ENCODE measurements at regions not wholly inside any gene's neighbourhood (a gene's known extent, or its start where the extent isn't known, plus 50 kb on each side); places are given as distances from the start of the nearest gene placed in this dataset.

DNA sequence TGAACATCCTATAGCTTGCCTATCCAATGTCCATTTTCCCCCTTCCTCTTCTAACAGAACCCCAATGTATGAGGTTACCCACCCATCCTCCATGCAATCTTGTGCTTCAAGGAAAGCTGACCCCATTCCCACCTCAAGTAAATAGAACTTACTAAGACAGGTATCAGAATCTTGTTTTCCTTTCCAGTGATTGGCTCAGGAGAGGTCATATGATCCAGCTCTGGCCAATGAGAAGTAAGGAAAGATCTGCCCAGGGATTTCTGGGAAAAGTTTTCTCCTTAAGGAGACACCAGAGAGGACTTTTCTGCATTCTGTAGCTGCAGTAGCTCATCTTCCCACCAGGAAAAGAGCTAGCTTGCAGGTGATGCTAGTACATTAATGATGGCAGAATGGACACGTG lies 341.8 kb upstream of the ZFP64 start:
- H3K4me3 ChIP-seq = no peak overlapping the region
- H3K36me3 ChIP-seq = no peaks in the 10 kb centered on the region
- H3K27ac ChIP-seq = no peak overlapping the region
- no peaks in the 10 kb centered on the region for H3K4me1 ChIP-seq
- in situ Hi-C loops (cut with MboI; ENCODE audit: low pct_ligation_motif_present in 1 of 4, low pct_unique_long_range_greater_than_20kb in 1 of 4, low sequenced_read_pairs in 3 of 4) = no loop called here
- H3K27me3 ChIP-seq = peaks cover 25% of the 10 kb centered on the region
- WGBS, 2 donors (ENCODE audit: low coverage in 1 of 2) = 44 to 73% methylated on average over 1 of the region's 1 CpG
- DNase-seq = no peak
- TF ChIP-seq POLR2A (IDR thresholded peaks at IDR 0.05) = no peak
- TF ChIP-seq, protein P1, sequence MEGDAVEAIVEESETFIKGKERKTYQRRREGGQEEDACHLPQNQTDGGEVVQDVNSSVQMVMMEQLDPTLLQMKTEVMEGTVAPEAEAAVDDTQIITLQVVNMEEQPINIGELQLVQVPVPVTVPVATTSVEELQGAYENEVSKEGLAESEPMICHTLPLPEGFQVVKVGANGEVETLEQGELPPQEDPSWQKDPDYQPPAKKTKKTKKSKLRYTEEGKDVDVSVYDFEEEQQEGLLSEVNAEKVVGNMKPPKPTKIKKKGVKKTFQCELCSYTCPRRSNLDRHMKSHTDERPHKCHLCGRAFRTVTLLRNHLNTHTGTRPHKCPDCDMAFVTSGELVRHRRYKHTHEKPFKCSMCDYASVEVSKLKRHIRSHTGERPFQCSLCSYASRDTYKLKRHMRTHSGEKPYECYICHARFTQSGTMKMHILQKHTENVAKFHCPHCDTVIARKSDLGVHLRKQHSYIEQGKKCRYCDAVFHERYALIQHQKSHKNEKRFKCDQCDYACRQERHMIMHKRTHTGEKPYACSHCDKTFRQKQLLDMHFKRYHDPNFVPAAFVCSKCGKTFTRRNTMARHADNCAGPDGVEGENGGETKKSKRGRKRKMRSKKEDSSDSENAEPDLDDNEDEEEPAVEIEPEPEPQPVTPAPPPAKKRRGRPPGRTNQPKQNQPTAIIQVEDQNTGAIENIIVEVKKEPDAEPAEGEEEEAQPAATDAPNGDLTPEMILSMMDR (IDR thresholded peaks at IDR 0.05) = no peak
- TF ChIP-seq POLR2AphosphoS5 (IDR thresholded peaks at IDR 0.05) = no peak
- no peak for TF ChIP-seq EP300 (IDR thresholded peaks at IDR 0.05; ENCODE audit: low read depth)
- intact Hi-C loops (cut with DNase I; ENCODE audit: low total_unique reads) = no loop called here
- no peaks in the 10 kb centered on the region for H3K9me3 ChIP-seq

DNA sequence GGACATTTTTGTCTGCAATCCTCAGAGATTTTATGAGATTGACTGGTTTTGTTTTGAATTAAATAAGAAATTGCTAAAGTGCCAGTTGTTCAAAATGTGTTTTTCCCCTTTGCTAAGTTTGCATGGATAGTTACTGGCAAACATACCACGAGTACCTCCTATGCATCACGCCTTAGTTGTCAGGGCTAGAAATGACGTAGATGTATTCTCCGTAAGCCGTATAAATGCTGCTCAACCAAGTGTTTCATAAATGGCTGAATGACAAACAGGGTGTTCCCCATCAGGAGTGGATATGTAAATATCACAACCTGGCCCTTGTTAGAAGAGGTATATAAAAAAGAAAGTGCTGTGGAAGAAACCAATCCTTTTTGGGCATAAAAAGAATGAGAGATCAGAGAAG lies 341.1 kb upstream of the ZFP64 start:
- WGBS, 2 donors (ENCODE audit: low coverage in 1 of 2) = 79% methylated on average over 5 of the region's 5 CpGs; no CpG with 5 or more reads in 1 of the 2 donors
- H3K4me1 ChIP-seq = no peaks in the 10 kb centered on the region
- DNase-seq = no peak
- H3K4me3 ChIP-seq = no peak overlapping the region
- H3K27ac ChIP-seq = no peak overlapping the region
- TF ChIP-seq POLR2A (IDR thresholded peaks at IDR 0.05) = no peak
- in situ Hi-C loops (cut with MboI; ENCODE audit: low pct_ligation_motif_present in 1 of 4, low pct_unique_long_range_greater_than_20kb in 1 of 4, low sequenced_read_pairs in 3 of 4) = no loop called here
- H3K36me3 ChIP-seq = no peaks in the 10 kb centered on the region
- H3K27me3 ChIP-seq = peaks cover 25% of the 10 kb centered on the region
- intact Hi-C loops (cut with DNase I; ENCODE audit: low total_unique reads) = no loop called here
- H3K9me3 ChIP-seq = no peaks in the 10 kb centered on the region

DNA sequence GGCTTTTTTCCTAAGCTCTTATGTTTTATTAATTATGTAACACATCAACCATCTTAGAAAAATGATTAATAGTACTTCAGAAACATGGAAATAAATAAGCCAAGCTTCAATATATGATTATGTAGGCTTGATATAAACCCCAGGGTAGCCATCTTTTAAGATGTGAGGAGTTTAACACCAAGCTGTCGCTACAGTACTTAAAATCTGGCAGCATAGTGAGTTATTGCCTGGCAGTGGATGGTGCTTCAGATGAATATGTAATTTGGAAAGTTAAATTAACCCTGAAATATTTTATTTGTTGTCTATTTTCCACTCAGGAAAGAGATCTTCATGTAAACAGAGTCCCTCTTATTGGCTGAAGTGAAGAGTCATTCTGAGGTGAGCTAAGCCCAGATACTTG lies 339.0 kb upstream of the ZFP64 start:
- Histone ChIP-seq H3K4me3 (no peak overlapping the region), H3K9me3 (no peaks in the 10 kb centered on the region), H3K27me3 (peaks cover 20% of the 10 kb centered on the region), H3K36me3 (no peaks in the 10 kb centered on the region), H3K27ac (no peak overlapping the region), H3K4me1 (no peaks in the 10 kb centered on the region)
- DNase-seq = no peak
- in situ Hi-C loops (cut with MboI; ENCODE audit: low pct_ligation_motif_present in 1 of 4, low pct_unique_long_range_greater_than_20kb in 1 of 4, low sequenced_read_pairs in 3 of 4) (no loop called here), intact Hi-C loops (cut with DNase I; ENCODE audit: low total_unique reads) (no loop called here)
- 74 to 100% methylated on average over 1 of the region's 1 CpG for WGBS, 2 donors (ENCODE audit: low coverage in 1 of 2)
- TF ChIP-seq POLR2A (IDR thresholded peaks at IDR 0.05) (no peak), EP300 (IDR thresholded peaks at IDR 0.05; ENCODE audit: low read depth) (no peak), POLR2AphosphoS5 (IDR thresholded peaks at IDR 0.05) (no peak)
- TF ChIP-seq, protein P1 (IDR thresholded peaks at IDR 0.05) = no peak

DNA sequence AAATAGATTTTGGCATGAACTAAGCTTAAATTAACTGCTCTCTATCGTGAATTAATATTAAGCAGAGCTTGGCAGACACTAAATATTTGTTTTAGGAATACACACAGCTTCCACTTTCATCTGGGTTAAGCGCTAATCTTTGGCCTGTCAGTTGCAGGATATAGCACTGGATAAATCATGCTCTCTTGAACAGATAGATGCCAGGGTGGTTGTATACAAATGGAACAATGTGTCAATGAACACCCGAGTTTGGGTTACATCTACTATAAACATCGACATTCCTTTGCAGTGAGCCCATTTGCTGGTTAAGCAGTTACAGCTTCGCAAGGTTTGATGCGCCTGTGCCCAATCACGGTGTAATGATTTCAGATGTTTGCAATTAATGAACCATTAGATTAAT lies 338.2 kb upstream of the ZFP64 start:
- no peak overlapping the region for H3K27ac ChIP-seq
- H3K9me3 ChIP-seq = no peaks in the 10 kb centered on the region
- intact Hi-C loops (cut with DNase I; ENCODE audit: low total_unique reads) = no loop called here
- WGBS, 2 donors (ENCODE audit: low coverage in 1 of 2) = 43 to 54% methylated on average over 4 to 7 of the region's 7 CpGs
- H3K4me3 ChIP-seq = no peak overlapping the region
- H3K36me3 ChIP-seq = no peaks in the 10 kb centered on the region
- peaks cover 13% of the 10 kb centered on the region for H3K27me3 ChIP-seq
- H3K4me1 ChIP-seq = no peaks in the 10 kb centered on the region
- DNase-seq = no peak
- TF ChIP-seq, protein P1 (IDR thresholded peaks at IDR 0.05) = no peak
- TF ChIP-seq POLR2AphosphoS5 (IDR thresholded peaks at IDR 0.05) (no peak), EP300 (IDR thresholded peaks at IDR 0.05; ENCODE audit: low read depth) (no peak), POLR2A (IDR thresholded peaks at IDR 0.05) (no peak)
- in situ Hi-C loops (cut with MboI; ENCODE audit: low pct_ligation_motif_present in 1 of 4, low pct_unique_long_range_greater_than_20kb in 1 of 4, low sequenced_read_pairs in 3 of 4) = no loop called here

DNA sequence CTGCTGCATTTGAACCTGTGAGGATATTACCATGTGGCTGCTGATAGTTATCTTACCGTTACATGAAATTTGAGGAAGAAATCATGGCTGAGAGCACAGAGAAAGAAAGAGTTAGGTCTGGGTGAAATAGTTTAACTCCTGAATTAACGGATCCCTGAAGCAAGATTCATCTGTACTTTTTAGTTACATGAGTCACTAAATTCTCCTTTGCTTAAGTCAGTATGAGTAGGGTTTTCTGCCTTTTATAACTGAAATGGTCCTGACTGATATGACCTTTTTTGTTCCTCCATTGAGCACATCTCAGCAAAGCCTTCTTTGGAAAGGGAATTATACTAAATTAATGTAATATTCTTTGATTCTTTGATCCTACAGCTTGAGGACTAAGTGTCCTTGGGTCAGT lies 333.3 kb upstream of the ZFP64 start:
- Histone ChIP-seq H3K27me3 (no peaks in the 10 kb centered on the region), H3K27ac (no peak overlapping the region), H3K36me3 (no peaks in the 10 kb centered on the region), H3K4me3 (no peak overlapping the region), H3K9me3 (no peaks in the 10 kb centered on the region), H3K4me1 (no peaks in the 10 kb centered on the region)
- DNase-seq = no peak
- WGBS, 2 donors (ENCODE audit: low coverage in 1 of 2) = 72 to 88% methylated on average over 2 of the region's 2 CpGs
- TF ChIP-seq POLR2AphosphoS5 (IDR thresholded peaks at IDR 0.05) = no peak
- no peak for TF ChIP-seq POLR2A (IDR thresholded peaks at IDR 0.05)
- TF ChIP-seq, protein P1 (IDR thresholded peaks at IDR 0.05) = no peak
- no peak for TF ChIP-seq EP300 (IDR thresholded peaks at IDR 0.05; ENCODE audit: low read depth)
- in situ Hi-C loops (cut with MboI; ENCODE audit: low pct_ligation_motif_present in 1 of 4, low pct_unique_long_range_greater_than_20kb in 1 of 4, low sequenced_read_pairs in 3 of 4) = no loop called here
- intact Hi-C loops (cut with DNase I; ENCODE audit: low total_unique reads) = no loop called here
